DOHH2 (cell line): ENCODE measurements at regions not wholly inside any gene's neighbourhood (a gene's known extent, or its start where the extent isn't known, plus 50 kb on each side); places are given as distances from the start of the nearest gene placed in this dataset.

Experiments used
- H3F3A ChIP-seq: fragments of 200-600 bp; sonication (generic), shearing (Covaris generic); 2 replicates; pipeline ENCODE4 v1.6.0; 2016; ENCODE audit warnings: antibody characterized with exemption, mild to moderate bottlenecking; ENCODE audit not compliant: control insufficient read depth, insufficient read depth
- H3K27ac ChIP-seq: fragments of 200-600 bp; sonication (generic); 2 replicates; pipeline ENCODE4 v1.5.1; 2014; ENCODE audit warnings: low read depth, mild to moderate bottlenecking, low read length, moderate library complexity
- H3K27me3 ChIP-seq: fragments of 200-600 bp; sonication (generic); 2 replicates; pipeline ENCODE4 v1.6.1; 2014; ENCODE audit warnings: mild to moderate bottlenecking, low read length, mixed read lengths; ENCODE audit not compliant: control insufficient read depth
- H3K36me3 ChIP-seq: fragments of 200-600 bp; sonication (generic); 2 replicates; pipeline ENCODE4 v1.6.1; 2014; ENCODE audit warnings: mild to moderate bottlenecking, low read length, moderate library complexity, mixed read lengths; ENCODE audit not compliant: control insufficient read depth
- H3K4me1 ChIP-seq: fragments of 200-600 bp; sonication (generic); 2 replicates; pipeline ENCODE4 v1.6.1; 2014; ENCODE audit warnings: mild to moderate bottlenecking, low read length, mixed read lengths; ENCODE audit not compliant: control insufficient read depth
- H3K4me2 ChIP-seq: fragments of 200-600 bp; sonication (generic); 2 replicates; pipeline ENCODE4 v1.6.0; 2014; ENCODE audit warnings: mild to moderate bottlenecking, low read length, moderate library complexity
- H3K4me3 ChIP-seq: fragments of 200-600 bp; sonication (generic); 2 replicates; pipeline ENCODE4 v1.5.1; 2014; ENCODE audit warnings: mild to moderate bottlenecking, low read length, mixed read lengths
- H3K79me2 ChIP-seq: fragments of 200-600 bp; sonication (generic); 2 replicates; pipeline ENCODE4 v1.6.1; 2014; ENCODE audit warnings: mild to moderate bottlenecking, low read length, mixed read lengths; ENCODE audit not compliant: control insufficient read depth
- H3K9me2 ChIP-seq: fragments of 200-600 bp; sonication (generic); replicated peaks from 2 replicates; pipeline ENCODE4 v1.6.1; 2014; ENCODE audit warnings: mild to moderate bottlenecking, low read length, mixed read lengths; ENCODE audit not compliant: control insufficient read depth
- H3K9me3 ChIP-seq: fragments of 200-600 bp; sonication (generic); 2 replicates; pipeline ENCODE4 v1.6.1; 2014; ENCODE audit warnings: antibody characterized with exemption, low read length, mixed read lengths; ENCODE audit not compliant: control insufficient read depth, insufficient read depth
- H4K20me1 ChIP-seq: fragments of 200-600 bp; sonication (generic); 2 replicates; pipeline ENCODE4 v1.6.0; 2014; ENCODE audit warnings: low read depth, mild to moderate bottlenecking, antibody characterized with exemption, low read length, moderate library complexity; ENCODE audit not compliant: control insufficient read depth, insufficient read depth
- CTCF ChIP-seq: fragments of 200-600 bp; sonication (generic); IDR thresholded peaks from one replicate; pipeline ENCODE4 v1.5.1; 2014; ENCODE audit warnings: antibody characterized with exemption, mild to moderate bottlenecking, low read depth, low read length; ENCODE audit not compliant: poor library complexity, severe bottlenecking
- EZH2phosphoT487 ChIP-seq: fragments of 200-600 bp; sonication (generic); IDR thresholded peaks from 2 replicates; pipeline ENCODE4 v1.6.1; 2017; ENCODE audit warnings: borderline replicate concordance, mild to moderate bottlenecking, antibody characterized with exemption, low read length, moderate library complexity, mixed read lengths

- H3K36me3 ChIP-seq = no peaks in the 10 kb centered on the region
- H4K20me1 ChIP-seq = no peaks in the 10 kb centered on the region
- TF ChIP-seq CTCF (no peak), EZH2phosphoT487 (no peak)
- no peaks in the 10 kb centered on the region for H3K4me1 ChIP-seq
- no peaks in the 10 kb centered on the region; the same call in 1 of the 2 replicates for H3K9me2 ChIP-seq
- H3K9me3 ChIP-seq = peaks cover 4% of the 10 kb centered on the region; the same call in 1 of the 2 replicates
- no peaks in the 10 kb centered on the region for H3K27me3 ChIP-seq
- H3F3A ChIP-seq = no peaks in the 10 kb centered on the region
- no peak overlapping the region for H3K27ac ChIP-seq
- no peak overlapping the region for H3K4me3 ChIP-seq
- no peak overlapping the region for H3K4me2 ChIP-seq
- no peaks in the 10 kb centered on the region for H3K79me2 ChIP-seq
These were observed 226.5 kb upstream of the CDYL start for GRCh38 chr6:4549556-4550226.

- Histone ChIP-seq H3K4me1 (no peaks in the 10 kb centered on the region), H3K4me3 (no peak overlapping the region), H3F3A (no peaks in the 10 kb centered on the region), H3K79me2 (no peaks in the 10 kb centered on the region), H4K20me1 (no peaks in the 10 kb centered on the region), H3K9me3 (peaks cover 4% of the 10 kb centered on the region; the same call in 1 of the 2 replicates), H3K9me2 (no peaks in the 10 kb centered on the region), H3K4me2 (no peak overlapping the region), H3K27ac (no peak overlapping the region), H3K36me3 (no peaks in the 10 kb centered on the region), H3K27me3 (no peaks in the 10 kb centered on the region)
- TF ChIP-seq CTCF (no peak), EZH2phosphoT487 (no peak)
These were observed 230.3 kb upstream of the CDYL start for GRCh38 chr6:4545893-4546292.

- H3K9me2 ChIP-seq = no peaks in the 10 kb centered on the region
- H3K79me2 ChIP-seq = no peaks in the 10 kb centered on the region
- no peaks in the 10 kb centered on the region for H3K36me3 ChIP-seq
- H3K27me3 ChIP-seq = no peaks in the 10 kb centered on the region
- no peaks in the 10 kb centered on the region for H3F3A ChIP-seq
- H3K9me3 ChIP-seq = no peaks in the 10 kb centered on the region
- H3K4me2 ChIP-seq = no peak overlapping the region
- no peaks in the 10 kb centered on the region for H4K20me1 ChIP-seq
- no peak for TF ChIP-seq CTCF
- H3K27ac ChIP-seq = no peak overlapping the region
- H3K4me3 ChIP-seq = no peak overlapping the region
- H3K4me1 ChIP-seq = no peaks in the 10 kb centered on the region
These were observed 232.6 kb upstream of the CDYL start for GRCh38 chr6:4543596-4543995.
